HG02798 (cell line): ENCODE measurements at regions not wholly inside any gene's neighbourhood (a gene's known extent, or its start where the extent isn't known, plus 50 kb on each side); places are given as distances from the start of the nearest gene placed in this dataset.
A peak's percentile ranks its signal among the peaks of the same experiment; 100 is the strongest.
"Not testable (repeated sequence)": the region's sequence is repeated elsewhere in the genome, so short reads cannot be mapped to it uniquely, and the experiment has no call there.

ENCODE experiments used
- ATAC-seq: cut with Tn5 transposase; IDR thresholded peaks from one replicate; pipeline ENCODE4 v1.9.1; 2021; ENCODE audit warnings: mild to moderate bottlenecking; ENCODE audit not compliant: unreplicated experiment, poor library complexity

- no peak for ATAC-seq
These were observed 94.5 kb downstream of the CPZ start for GRCh38 chr4:8687083-8687482.

GRCh38 chr4:8685831-8686230 lies 93.3 kb downstream of the CPZ start:
- ATAC-seq = no peak

GRCh38 chr4:8683462-8683861 lies 90.9 kb downstream of the CPZ start:
- ATAC-seq = no peak

DNA sequence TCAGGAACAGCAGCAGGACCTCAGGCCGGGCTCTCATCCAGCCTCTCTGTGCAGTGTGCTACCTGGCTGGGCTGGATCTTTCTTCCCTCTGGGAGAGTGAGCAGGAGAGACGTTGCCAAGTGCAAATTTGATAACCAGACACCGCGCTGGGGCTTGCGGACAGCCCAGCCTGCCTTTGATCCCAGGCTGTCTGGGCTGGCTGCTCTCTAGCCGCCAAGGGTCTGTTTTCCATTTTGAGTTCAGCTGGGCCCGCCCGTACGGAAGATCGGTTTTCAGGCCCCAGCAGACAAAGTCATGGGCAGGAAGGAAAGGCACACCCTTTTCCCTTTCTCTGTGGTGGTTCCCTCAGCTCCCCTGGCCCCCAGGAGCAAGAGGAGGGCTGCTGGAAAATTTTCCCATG lies 90.2 kb downstream of the CPZ start:
- no peak for ATAC-seq

DNA sequence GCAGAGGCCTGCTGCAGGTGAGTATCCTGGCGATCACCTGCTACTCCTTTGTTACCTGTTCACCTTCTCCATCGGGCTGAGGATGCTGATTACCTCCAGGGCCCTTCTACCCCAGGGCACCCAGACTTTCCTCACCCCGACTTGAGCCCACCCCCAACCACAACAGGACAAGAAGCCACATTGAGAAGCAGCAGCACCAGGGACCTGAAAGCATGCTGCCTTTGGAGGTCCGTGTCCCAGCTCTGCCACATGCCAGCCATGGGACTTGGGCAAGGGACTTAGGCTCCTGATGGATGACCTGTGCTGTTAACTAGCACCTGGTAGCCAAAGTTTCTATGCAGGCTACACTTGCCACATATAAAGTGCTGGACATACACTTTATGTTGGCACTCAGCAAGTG lies 89.7 kb downstream of the CPZ start:
- ATAC-seq = no peak

DNA sequence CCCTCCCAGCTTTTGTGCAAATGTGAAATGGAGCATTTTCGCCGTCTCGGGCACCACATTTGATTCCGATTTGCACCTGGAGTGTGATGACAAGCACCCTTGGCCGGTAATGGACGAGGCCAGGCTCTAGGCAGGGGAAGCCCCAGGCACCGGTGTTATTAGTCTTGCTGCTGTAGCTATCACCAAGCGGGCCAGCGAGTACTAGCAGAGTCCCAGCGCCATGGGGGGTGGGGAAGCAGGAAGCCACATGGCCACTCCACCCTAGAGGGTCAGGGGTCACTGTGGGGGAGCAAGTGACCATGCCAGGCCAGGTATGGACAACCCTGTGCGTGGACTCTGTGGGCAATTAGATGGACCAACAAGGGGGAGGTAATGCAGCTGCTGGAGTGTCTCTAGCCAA lies 88.8 kb downstream of the CPZ start:
- no peak for ATAC-seq

GRCh38 chr4:8679032-8679431 lies 86.5 kb downstream of the CPZ start:
- no peak for ATAC-seq

DNA sequence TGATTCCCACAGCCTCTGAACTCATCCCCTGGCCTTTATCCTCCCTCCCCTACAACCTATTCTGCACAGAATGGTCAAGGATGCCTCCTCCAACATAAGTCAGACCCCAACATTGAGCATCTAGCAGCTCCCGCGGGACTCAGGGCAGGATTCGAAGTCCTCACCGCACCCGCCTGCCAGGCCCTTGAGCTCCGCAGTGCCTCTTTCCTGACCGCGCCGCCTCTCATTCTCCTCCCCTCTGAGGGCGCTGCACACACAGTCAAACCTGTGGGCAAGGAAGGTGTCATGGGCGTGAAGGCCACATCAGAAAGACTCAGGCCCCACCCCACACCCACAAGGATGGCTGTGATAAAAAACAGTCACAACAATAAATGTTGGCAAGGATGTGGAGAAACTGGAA lies 84.1 kb downstream of the CPZ start:
- ATAC-seq = no peak

DNA sequence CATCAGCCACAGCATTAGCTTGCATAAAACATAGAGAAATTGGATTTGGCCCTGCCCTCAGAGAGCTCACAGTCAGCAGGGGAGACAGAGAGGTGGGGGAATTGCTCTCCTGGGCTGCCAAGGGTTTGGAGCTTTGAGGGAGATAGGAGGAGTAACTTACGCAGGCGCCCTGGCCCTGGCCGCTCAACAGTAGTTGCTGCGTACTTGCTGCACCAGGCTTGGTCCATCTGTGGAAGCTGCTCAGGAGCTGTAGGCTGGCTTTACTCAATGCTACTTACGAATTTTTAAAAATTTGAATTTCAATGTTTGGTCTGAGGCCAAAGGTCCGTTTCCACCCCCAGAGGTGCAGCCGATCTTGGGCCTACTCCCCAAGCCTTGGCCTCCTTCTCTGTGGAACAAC lies 83.3 kb downstream of the CPZ start:
- ATAC-seq = no peak

GRCh38 chr4:8675383-8675782 lies 82.8 kb downstream of the CPZ start:
- peak; percentile 40 for ATAC-seq

GRCh38 chr4:8674311-8674885 lies 81.8 kb downstream of the CPZ start:
- no peak for ATAC-seq

- not testable (repeated sequence) for ATAC-seq
These were observed 80.5 kb downstream of the CPZ start for GRCh38 chr4:8673106-8673505.

- ATAC-seq = no peak
These were observed 79.9 kb downstream of the CPZ start for GRCh38 chr4:8672486-8672885.

DNA sequence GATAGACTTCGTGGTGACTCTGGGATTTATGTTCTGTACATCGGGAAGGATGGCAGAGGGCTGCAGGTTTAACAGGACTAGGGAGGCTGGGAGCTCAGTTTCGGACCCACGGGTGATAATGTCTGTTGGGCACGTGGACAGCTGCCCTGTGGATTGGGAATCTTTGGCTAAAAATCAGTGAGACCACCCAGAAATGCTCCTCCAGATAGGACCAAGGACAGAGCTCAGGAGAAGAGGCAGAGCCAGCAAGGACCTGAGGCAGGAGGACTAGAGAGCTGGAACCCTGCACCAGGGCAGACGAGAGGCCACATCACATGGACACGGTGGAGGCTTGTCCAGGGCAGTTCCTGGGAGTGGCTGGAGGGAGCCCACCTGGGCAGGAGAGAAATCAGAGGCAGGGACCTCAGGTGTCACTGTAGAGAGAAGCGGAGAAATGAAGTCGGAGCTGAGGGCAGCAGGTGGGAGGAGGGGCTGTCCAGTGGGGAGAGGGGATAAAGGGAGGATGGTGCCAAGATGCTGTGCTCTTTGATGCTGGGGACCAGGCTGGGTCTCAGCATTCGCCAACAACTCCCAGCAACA lies 79.2 kb downstream of the CPZ start:
- ATAC-seq = no peak
